ENCODE measurements at regions not wholly inside any gene's neighbourhood (a gene's known extent, or its start where the extent isn't known, plus 50 kb on each side); places are given as distances from the start of the nearest gene placed in this dataset.

DNA sequence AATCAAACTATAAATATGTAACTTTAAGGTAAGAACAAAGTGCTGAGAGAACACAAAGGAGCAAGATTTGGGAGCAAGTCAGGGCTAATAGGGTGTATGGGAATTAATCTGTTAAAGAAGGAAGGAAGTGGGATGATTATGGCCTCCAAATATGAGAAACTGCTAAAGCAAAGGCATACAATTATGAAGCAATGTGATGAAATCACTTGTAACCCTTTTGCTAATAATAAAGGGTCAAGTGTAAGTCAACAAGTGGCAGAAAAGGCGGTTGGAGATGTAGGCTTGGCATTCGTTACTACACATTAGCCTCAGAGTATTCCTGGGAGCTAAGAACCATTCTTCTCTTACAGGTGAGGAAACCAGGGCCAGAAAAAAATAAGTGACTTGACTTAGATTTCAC, 1002.3 kb upstream of the TENM4 start:
- in situ Hi-C loops (cut with HindIII; ENCODE audit: low pct_unique_long_range_greater_than_20kb, low sequenced_read_pairs) = no loop called here
- no TSS peak for BruUV-seq (replicated peaks)
- ChIA-PET POLR2A (no interaction called here), CTCF (no interaction called here)
- ATAC-seq (no peak), DNase-seq (ENCODE audit: low read depth, low spot score) (no peak)
- Histone ChIP-seq H3K9me3 (ENCODE audit: control insufficient read depth, insufficient read depth, low read depth, low read length) (no peaks in the 10 kb centered on the region), H3K27ac (ENCODE audit: low read length) (no peak overlapping the region), H3K4me1 (ENCODE audit: control insufficient read depth, insufficient read depth, low read length) (no peaks in the 10 kb centered on the region), H3K27me3 (ENCODE audit: control insufficient read depth, insufficient read depth, low read length) (no peaks in the 10 kb centered on the region), H3K4me3 (ENCODE audit: low read depth in 2 of 2, low read length in 2 of 2) (no peak overlapping the region), H3K36me3 (ENCODE audit: control insufficient read depth, insufficient read depth, low read length) (no peaks in the 10 kb centered on the region; the same call in 1 of the 2 replicates)
- intact Hi-C loops (cut with micrococcal nuclease; ENCODE audit: unreplicated experiment) = no loop called here
- TF ChIP-seq TCF7L2 (IDR thresholded peaks at IDR 0.05; ENCODE audit: low read depth, low read length) (no peak), CTCF (IDR thresholded peaks at IDR 0.05) (no peak), POLR2AphosphoS5 (IDR thresholded peaks at IDR 0.05; ENCODE audit: low read depth, low read length) (no peak), SIN3A (IDR thresholded peaks at IDR 0.05; ENCODE audit: borderline replicate concordance, insufficient read depth, low read depth, low read length) (no peak)
- TF ChIP-seq, protein P1, sequence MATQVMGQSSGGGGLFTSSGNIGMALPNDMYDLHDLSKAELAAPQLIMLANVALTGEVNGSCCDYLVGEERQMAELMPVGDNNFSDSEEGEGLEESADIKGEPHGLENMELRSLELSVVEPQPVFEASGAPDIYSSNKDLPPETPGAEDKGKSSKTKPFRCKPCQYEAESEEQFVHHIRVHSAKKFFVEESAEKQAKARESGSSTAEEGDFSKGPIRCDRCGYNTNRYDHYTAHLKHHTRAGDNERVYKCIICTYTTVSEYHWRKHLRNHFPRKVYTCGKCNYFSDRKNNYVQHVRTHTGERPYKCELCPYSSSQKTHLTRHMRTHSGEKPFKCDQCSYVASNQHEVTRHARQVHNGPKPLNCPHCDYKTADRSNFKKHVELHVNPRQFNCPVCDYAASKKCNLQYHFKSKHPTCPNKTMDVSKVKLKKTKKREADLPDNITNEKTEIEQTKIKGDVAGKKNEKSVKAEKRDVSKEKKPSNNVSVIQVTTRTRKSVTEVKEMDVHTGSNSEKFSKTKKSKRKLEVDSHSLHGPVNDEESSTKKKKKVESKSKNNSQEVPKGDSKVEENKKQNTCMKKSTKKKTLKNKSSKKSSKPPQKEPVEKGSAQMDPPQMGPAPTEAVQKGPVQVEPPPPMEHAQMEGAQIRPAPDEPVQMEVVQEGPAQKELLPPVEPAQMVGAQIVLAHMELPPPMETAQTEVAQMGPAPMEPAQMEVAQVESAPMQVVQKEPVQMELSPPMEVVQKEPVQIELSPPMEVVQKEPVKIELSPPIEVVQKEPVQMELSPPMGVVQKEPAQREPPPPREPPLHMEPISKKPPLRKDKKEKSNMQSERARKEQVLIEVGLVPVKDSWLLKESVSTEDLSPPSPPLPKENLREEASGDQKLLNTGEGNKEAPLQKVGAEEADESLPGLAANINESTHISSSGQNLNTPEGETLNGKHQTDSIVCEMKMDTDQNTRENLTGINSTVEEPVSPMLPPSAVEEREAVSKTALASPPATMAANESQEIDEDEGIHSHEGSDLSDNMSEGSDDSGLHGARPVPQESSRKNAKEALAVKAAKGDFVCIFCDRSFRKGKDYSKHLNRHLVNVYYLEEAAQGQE (IDR thresholded peaks at IDR 0.05; ENCODE audit: insufficient read depth in 1 of 2, low read depth in 2 of 2, low read length in 1 of 2) = no peak

DNA sequence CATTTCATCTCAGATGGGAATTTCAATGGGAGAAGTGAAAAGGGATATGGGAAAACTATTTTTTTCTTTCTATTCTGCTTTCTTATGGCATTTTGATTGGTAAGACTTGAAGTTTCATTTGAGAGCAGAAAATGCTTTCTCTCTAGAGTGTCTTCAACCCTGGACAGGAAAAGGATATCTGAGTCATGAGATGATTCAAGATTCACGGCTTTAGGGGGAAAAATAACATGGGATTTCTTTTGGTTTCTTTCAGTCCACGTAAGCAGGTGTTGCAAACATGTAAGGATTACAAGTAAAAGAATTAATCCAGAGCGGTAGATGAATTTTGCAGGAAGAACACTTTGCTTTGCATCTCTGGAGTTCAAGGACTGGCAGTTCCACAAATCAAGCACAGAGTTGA, 1001.0 kb upstream of the TENM4 start:
- CTCF ChIA-PET = no interaction called here
- DNase-seq (ENCODE audit: low read depth, low spot score) (no peak), ATAC-seq (no peak)
- in situ Hi-C loops (cut with HindIII; ENCODE audit: low pct_unique_long_range_greater_than_20kb, low sequenced_read_pairs) (no loop called here), intact Hi-C loops (cut with micrococcal nuclease; ENCODE audit: unreplicated experiment) (no loop called here)
- H3K9me3 ChIP-seq (ENCODE audit: control insufficient read depth, insufficient read depth, low read depth, low read length) = no peaks in the 10 kb centered on the region
- H3K27me3 ChIP-seq (ENCODE audit: control insufficient read depth, insufficient read depth, low read length) = no peaks in the 10 kb centered on the region
- no peaks in the 10 kb centered on the region for H3K36me3 ChIP-seq (ENCODE audit: control insufficient read depth, insufficient read depth, low read length)
- no TSS peak for BruUV-seq (replicated peaks)
- H3K4me1 ChIP-seq (ENCODE audit: control insufficient read depth, insufficient read depth, low read length) = no peaks in the 10 kb centered on the region
- TF ChIP-seq POLR2AphosphoS5 (IDR thresholded peaks at IDR 0.05; ENCODE audit: low read depth, low read length) (no peak), SIN3A (IDR thresholded peaks at IDR 0.05; ENCODE audit: borderline replicate concordance, insufficient read depth, low read depth, low read length) (no peak), CTCF (IDR thresholded peaks at IDR 0.05) (no peak), TCF7L2 (IDR thresholded peaks at IDR 0.05; ENCODE audit: low read depth, low read length) (no peak)
- TF ChIP-seq, protein P1 (IDR thresholded peaks at IDR 0.05; ENCODE audit: insufficient read depth in 1 of 2, low read depth in 2 of 2, low read length in 1 of 2) = no peak
- H3K27ac ChIP-seq (ENCODE audit: low read length) = no peak overlapping the region
- H3K4me3 ChIP-seq (ENCODE audit: low read depth in 2 of 2, low read length in 2 of 2) = no peak overlapping the region
- POLR2A ChIA-PET = no interaction called here

All from Panc1 (cell line).